HG02678 (cell line): ENCODE measurements at regions not wholly inside any gene's neighbourhood (a gene's known extent, or its start where the extent isn't known, plus 50 kb on each side); places are given as distances from the start of the nearest gene placed in this dataset.

Source experiments
- ATAC-seq: cut with Tn5 transposase; IDR thresholded peaks from one replicate; pipeline ENCODE4 v1.9.1; 2021; ENCODE audit warnings: mild to moderate bottlenecking, moderate library complexity; ENCODE audit not compliant: unreplicated experiment

- no peak for ATAC-seq
These were observed 133.4 kb upstream of the FNDC3A start for GRCh38 chr13:48842316-48842715.

- ATAC-seq: no peak
These were observed 131.9 kb upstream of the FNDC3A start for GRCh38 chr13:48843630-48844380.

- ATAC-seq: no peak
These were observed 131.0 kb upstream of the FNDC3A start for GRCh38 chr13:48844676-48845075.

GRCh38 chr13:48849515-48849914 is 126.2 kb upstream of the FNDC3A start:
- ATAC-seq: no peak

GRCh38 chr13:48851707-48852106 is 124.0 kb upstream of the FNDC3A start:
- ATAC-seq: no peak

GRCh38 chr13:48852911-48853727 is 122.6 kb upstream of the FNDC3A start:
- no peak for ATAC-seq

GRCh38 chr13:48853728-48854102 is 122.0 kb upstream of the FNDC3A start:
- no peak for ATAC-seq

GRCh38 chr13:48857576-48857975 is 118.1 kb upstream of the FNDC3A start:
- no peak for ATAC-seq

- no peak for ATAC-seq
These were observed 117.4 kb upstream of the FNDC3A start for GRCh38 chr13:48858122-48858902.

- no peak for ATAC-seq
These were observed 116.2 kb upstream of the FNDC3A start for GRCh38 chr13:48859272-48860105.

GRCh38 chr13:48860364-48860763 is 115.3 kb upstream of the FNDC3A start:
- ATAC-seq: no peak

- no peak for ATAC-seq
These were observed 113.1 kb upstream of the FNDC3A start for GRCh38 chr13:48862572-48862971.

GRCh38 chr13:48864100-48864499 is 111.6 kb upstream of the FNDC3A start:
- ATAC-seq: no peak

- ATAC-seq: no peak
These were observed 109.5 kb upstream of the FNDC3A start for GRCh38 chr13:48866249-48866648.

GRCh38 chr13:48873081-48873480 is 102.6 kb upstream of the FNDC3A start:
- no peak for ATAC-seq

GRCh38 chr13:48873587-48873986 is 102.1 kb upstream of the FNDC3A start:
- no peak for ATAC-seq

- ATAC-seq: no peak
These were observed 101.5 kb upstream of the FNDC3A start for GRCh38 chr13:48874165-48874564.

GRCh38 chr13:48875047-48875446 is 100.7 kb upstream of the FNDC3A start:
- no peak for ATAC-seq

GRCh38 chr13:48876289-48876688 is 99.4 kb upstream of the FNDC3A start:
- ATAC-seq: no peak

- no peak for ATAC-seq
These were observed 96.3 kb upstream of the FNDC3A start for GRCh38 chr13:48879432-48879831.

- ATAC-seq: no peak
These were observed 95.9 kb upstream of the FNDC3A start for GRCh38 chr13:48879854-48880253.
